HCT116 (cell line): ENCODE measurements at regions not wholly inside any gene's neighbourhood (a gene's known extent, or its start where the extent isn't known, plus 50 kb on each side); places are given as distances from the start of the nearest gene placed in this dataset.

Experiments
- ATAC-seq: fragments of 200-7000 bp; cut with Tn5 transposase; 2 replicates; pipeline ENCODE4 v1.9.1; 2020; ENCODE audit warnings: mild to moderate bottlenecking, moderate library complexity
- BruUV-seq: library from RNA; stranded (reverse); fragments of 400-500 nt; replicated peaks from 2 replicates; lab custom pipeline; 2021; lab: Mats Ljungman, UMichigan
- CTCF ChIA-PET: fragments of 300-600 bp; sonication (Branson Sonifier 250); formaldehyde crosslinking; loops from one replicate; lab custom pipeline; 2021; ENCODE audit warnings: antibody characterized with exemption; lab: Charles Lee
- POLR2A ChIA-PET: fragments of 300-600, 350-600 bp; sonication (Branson Sonifier 250); formaldehyde crosslinking; loops from one replicate; lab custom pipeline; 2021; ENCODE audit warnings: antibody characterized with exemption; lab: Charles Lee
- RAD21 ChIA-PET, 2 experiments: fragments of 300-600 bp; sonication (Branson Sonifier 250); formaldehyde crosslinking; loops; one replicate each; lab custom pipeline; 2023; ENCODE audit warnings: low total read pairs in 2 of 2; ENCODE audit not compliant: uncharacterized antibody in 2 of 2, unreplicated experiment in 2 of 2, low non-redundant PET in 1 of 2; lab: Charles Lee
- DNase-seq: peaks from one replicate; pipeline ENCODE4 v3.0.0-alpha.2; 2010; ENCODE audit warnings: low read depth, low spot score
- H2AFZ ChIP-seq: fragments of 200-600 bp; shearing (Covaris generic), sonication (generic); 2 replicates; pipeline ENCODE4 v1.6.1; 2017; ENCODE audit warnings: low read depth, mixed run types, mixed read lengths, antibody characterized with exemption, low read length; ENCODE audit not compliant: poor library complexity, severe bottlenecking
- H3K27ac ChIP-seq: 2 replicates; pipeline ENCODE4 v1.5.1; 2012; ENCODE audit warnings: low read depth, low read length
- H3K27me3 ChIP-seq: fragments of 200-600 bp; sonication (generic); 2 replicates; pipeline ENCODE4 v1.6.1; 2016; ENCODE audit warnings: mixed run types, low read length, mixed read lengths; ENCODE audit not compliant: insufficient read depth
- H3K36me3 ChIP-seq, 2 experiments: fragments of 200-500 bp in 1 of 2; fragments of 200-600 bp in 1 of 2; sonication (Bioruptor generic) in 1 of 2; sonication (generic) in 1 of 2; 2 replicates each; pipeline versions ENCODE4 v1.5.1 to v1.6.1; 2014 to 2016; ENCODE audit warnings: low read length in 2 of 2, inconsistent platforms in 1 of 2, mixed read lengths in 1 of 2, mixed run types in 1 of 2; ENCODE audit not compliant: insufficient read depth in 2 of 2, control insufficient read depth in 1 of 2
- H3K4me1 ChIP-seq, 2 experiments: fragments of 200-600 bp in 1 of 2; sonication (generic) in 1 of 2; 2 replicates each; pipeline versions ENCODE4 v1.5.1 to v1.6.1; 2012 to 2017; ENCODE audit warnings: low read length in 2 of 2, inconsistent platforms in 1 of 2, mild to moderate bottlenecking in 1 of 2, mixed read lengths in 1 of 2, mixed run types in 1 of 2, moderate library complexity in 1 of 2; ENCODE audit not compliant: insufficient read depth in 2 of 2, control insufficient read depth in 1 of 2
- H3K4me2 ChIP-seq: fragments of 200-600 bp; sonication (generic); 2 replicates; pipeline ENCODE4 v1.6.1; 2017; ENCODE audit warnings: mixed run types, low read length, mixed read lengths
- H3K4me3 ChIP-seq, 2 experiments: fragments of 200-600 bp in 1 of 2; sonication (generic) in 1 of 2; replicated peaks in 1 of 2; 2 replicates each; pipeline ENCODE4 v1.5.1; 2011 to 2016; ENCODE audit warnings: low read length in 2 of 2, control low read depth in 1 of 2, low read depth in 1 of 2, mild to moderate bottlenecking in 1 of 2, mixed read lengths in 1 of 2, mixed run types in 1 of 2
- H3K79me2 ChIP-seq: fragments of 200-600 bp; sonication (generic); 2 replicates; pipeline ENCODE4 v1.6.1; 2017; ENCODE audit warnings: mild to moderate bottlenecking, mixed run types, low read length, moderate library complexity, mixed read lengths; ENCODE audit not compliant: insufficient read depth
- H3K9ac ChIP-seq: fragments of 200-600 bp; sonication (generic); 2 replicates; pipeline ENCODE4 v1.6.1; 2016; ENCODE audit warnings: low read length, mixed read lengths
- H3K9me2 ChIP-seq: fragments of 200-600 bp; sonication (generic), shearing (Covaris generic); 2 replicates; pipeline ENCODE4 v1.6.1; 2017; ENCODE audit warnings: mixed run types, mild to moderate bottlenecking, moderate library complexity; ENCODE audit not compliant: insufficient read depth
- H3K9me3 ChIP-seq, 2 experiments: fragments of 200-500 bp in 1 of 2; fragments of 200-600 bp in 1 of 2; sonication (Bioruptor generic) in 1 of 2; sonication (generic) in 1 of 2; 2 replicates each; pipeline ENCODE4 v1.6.1; 2014 to 2017; ENCODE audit warnings: low read length in 2 of 2, mixed read lengths in 2 of 2, inconsistent platforms in 1 of 2, low read depth in 1 of 2, mild to moderate bottlenecking in 1 of 2, mixed run types in 1 of 2, moderate library complexity in 1 of 2; ENCODE audit not compliant: control insufficient read depth in 1 of 2, insufficient read depth in 1 of 2
- H4K20me1 ChIP-seq: fragments of 200-600 bp; sonication (generic), shearing (Covaris generic); 2 replicates; pipeline ENCODE4 v1.6.1; 2017; ENCODE audit warnings: mixed run types, mild to moderate bottlenecking, moderate library complexity; ENCODE audit not compliant: insufficient read depth
- ELF1 ChIP-seq: IDR thresholded peaks from 2 replicates; pipeline ENCODE4 v1.6.1; 2012; ENCODE audit warnings: low read depth, borderline replicate concordance
- EZH2 ChIP-seq: fragments of 200-600 bp; sonication (generic); IDR thresholded peaks from 2 replicates; pipeline ENCODE4 v1.6.1; 2017; ENCODE audit warnings: antibody characterized with exemption, mixed run types
- EZH2phosphoT487 ChIP-seq: fragments of 200-600 bp; IDR thresholded peaks from 2 replicates; pipeline ENCODE4 v1.6.1; 2018; ENCODE audit warnings: antibody characterized with exemption, borderline replicate concordance
- JUND ChIP-seq: IDR thresholded peaks from 2 replicates; pipeline ENCODE4 v1.6.1; 2012
- RAD21 ChIP-seq: IDR thresholded peaks from 2 replicates; pipeline ENCODE4 v1.6.1; 2012; ENCODE audit warnings: low read depth, mild to moderate bottlenecking
- intact Hi-C: fragments of 100-400 bp; cut with micrococcal nuclease; formaldehyde crosslinking; loops from 2 replicates; pipeline ENCODE4 v1.10.0; 2022
- TF ChIP-seq, protein P1 (sequence below), 3 experiments: fragments of 200-600 bp in 1 of 3; sonication (generic) in 1 of 3; IDR thresholded peaks in 2 of 3; conservative IDR thresholded peaks in 1 of 3; 2 replicates each; pipeline ENCODE4 v1.5.1; 2012 to 2017; ENCODE audit warnings: low read depth in 2 of 3, low read length in 2 of 3, antibody characterized with exemption in 1 of 3, borderline replicate concordance in 1 of 3, control low read depth in 1 of 3, mild to moderate bottlenecking in 1 of 3, mixed read lengths in 1 of 3, mixed run types in 1 of 3, moderate library complexity in 1 of 3; ENCODE audit not compliant: insufficient read depth in 1 of 3
- TF ChIP-seq, protein P2 (sequence below): IDR thresholded peaks from 2 replicates; pipeline ENCODE4 v1.6.1; 2012
- TF ChIP-seq, protein P3 (sequence below): IDR thresholded peaks from 2 replicates; pipeline ENCODE4 v1.6.1; 2012; ENCODE audit warnings: low read depth

DNA sequence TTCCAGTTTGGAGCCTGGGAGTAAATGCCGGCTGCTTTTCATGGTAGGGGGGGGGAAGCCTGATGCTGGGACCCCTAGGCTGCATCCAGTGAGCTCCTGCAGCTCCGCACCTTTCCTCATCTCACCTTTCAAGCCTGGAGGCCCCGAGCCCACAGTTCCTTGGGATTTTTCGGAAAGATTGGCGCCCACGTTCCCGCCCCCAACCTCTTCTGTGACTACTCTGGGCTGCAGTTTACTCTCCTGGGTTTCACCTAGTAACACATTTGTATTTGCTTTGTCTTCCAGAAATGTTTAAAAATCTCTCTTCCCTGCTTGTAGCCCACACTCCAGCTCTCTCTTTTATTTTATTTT is 51.9 kb upstream of the SPATA13 start:
- Histone ChIP-seq H3K9me2 (no peaks in the 10 kb centered on the region), H3K79me2 (no peaks in the 10 kb centered on the region), H4K20me1 (no peaks in the 10 kb centered on the region), H3K9ac (no peak overlapping the region), H2AFZ (no peak overlapping the region), H3K27me3 (no peaks in the 10 kb centered on the region), H3K4me1 (no peaks in the 10 kb centered on the region; a peak in 1 of 4 replicates), H3K4me3 (no peak overlapping the region), H3K27ac (no peak overlapping the region), H3K36me3 (no peaks in the 10 kb centered on the region), H3K9me3 (no peaks in the 10 kb centered on the region), H3K4me2 (no peak overlapping the region)
- no peak for DNase-seq
- RAD21 ChIA-PET: no interaction called here
- ATAC-seq: no peak
- POLR2A ChIA-PET: no interaction called here
- intact Hi-C loops: no loop called here
- CTCF ChIA-PET: no interaction called here
- BruUV-seq: no TSS peak
- TF ChIP-seq, protein P1, sequence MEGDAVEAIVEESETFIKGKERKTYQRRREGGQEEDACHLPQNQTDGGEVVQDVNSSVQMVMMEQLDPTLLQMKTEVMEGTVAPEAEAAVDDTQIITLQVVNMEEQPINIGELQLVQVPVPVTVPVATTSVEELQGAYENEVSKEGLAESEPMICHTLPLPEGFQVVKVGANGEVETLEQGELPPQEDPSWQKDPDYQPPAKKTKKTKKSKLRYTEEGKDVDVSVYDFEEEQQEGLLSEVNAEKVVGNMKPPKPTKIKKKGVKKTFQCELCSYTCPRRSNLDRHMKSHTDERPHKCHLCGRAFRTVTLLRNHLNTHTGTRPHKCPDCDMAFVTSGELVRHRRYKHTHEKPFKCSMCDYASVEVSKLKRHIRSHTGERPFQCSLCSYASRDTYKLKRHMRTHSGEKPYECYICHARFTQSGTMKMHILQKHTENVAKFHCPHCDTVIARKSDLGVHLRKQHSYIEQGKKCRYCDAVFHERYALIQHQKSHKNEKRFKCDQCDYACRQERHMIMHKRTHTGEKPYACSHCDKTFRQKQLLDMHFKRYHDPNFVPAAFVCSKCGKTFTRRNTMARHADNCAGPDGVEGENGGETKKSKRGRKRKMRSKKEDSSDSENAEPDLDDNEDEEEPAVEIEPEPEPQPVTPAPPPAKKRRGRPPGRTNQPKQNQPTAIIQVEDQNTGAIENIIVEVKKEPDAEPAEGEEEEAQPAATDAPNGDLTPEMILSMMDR (IDR thresholded peaks at IDR 0.05 in 2 of 3, conservative IDR thresholded peaks at IDR 0.05 in 1 of 3; ENCODE audit: borderline replicate concordance in 1 of 3, insufficient read depth in 1 of 3, low read depth in 2 of 3, low read length in 2 of 3): no peak
- no peak for TF ChIP-seq RAD21

DNA sequence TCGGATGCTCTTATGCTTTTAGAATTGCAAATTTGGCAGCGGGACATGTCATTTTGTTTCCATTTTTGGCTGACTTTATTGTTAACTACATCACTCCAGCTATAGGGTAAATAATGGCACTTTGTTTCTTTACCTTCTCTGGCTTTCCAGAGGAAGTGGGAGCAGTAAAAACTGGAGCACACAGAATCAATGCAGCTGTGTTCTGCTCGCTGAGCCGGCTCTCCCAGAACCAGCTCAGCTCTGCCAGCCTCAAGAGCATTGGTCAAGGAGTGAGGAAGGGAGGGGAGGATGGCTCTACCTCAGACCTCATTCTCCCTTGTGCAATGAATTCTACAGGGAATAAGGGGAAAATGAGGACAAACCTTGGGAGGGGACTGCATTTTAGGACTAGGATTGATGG is 50.5 kb upstream of the SPATA13 start:
- H3K9me3 ChIP-seq: no peaks in the 10 kb centered on the region
- intact Hi-C loops: no loop called here
- no peak overlapping the region for H3K9ac ChIP-seq
- no peaks in the 10 kb centered on the region for H3K79me2 ChIP-seq
- no peak overlapping the region for H3K4me2 ChIP-seq
- H3K27ac ChIP-seq: no peak overlapping the region
- ChIA-PET RAD21 (no interaction called here), CTCF (no interaction called here), POLR2A (no interaction called here)
- no peaks in the 10 kb centered on the region; a peak in 1 of 4 replicates for H3K4me1 ChIP-seq
- no peaks in the 10 kb centered on the region for H4K20me1 ChIP-seq
- DNase-seq: no peak
- no peaks in the 10 kb centered on the region for H3K9me2 ChIP-seq
- no peak overlapping the region for H3K4me3 ChIP-seq
- no peaks in the 10 kb centered on the region for H3K27me3 ChIP-seq
- no peaks in the 10 kb centered on the region for H3K36me3 ChIP-seq
- no peak for ATAC-seq
- BruUV-seq: no TSS peak
- H2AFZ ChIP-seq: no peak overlapping the region
- TF ChIP-seq, protein P2, sequence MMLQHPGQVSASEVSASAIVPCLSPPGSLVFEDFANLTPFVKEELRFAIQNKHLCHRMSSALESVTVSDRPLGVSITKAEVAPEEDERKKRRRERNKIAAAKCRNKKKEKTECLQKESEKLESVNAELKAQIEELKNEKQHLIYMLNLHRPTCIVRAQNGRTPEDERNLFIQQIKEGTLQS: no peak
- TF ChIP-seq JUND (no peak), EZH2 (no peak), EZH2phosphoT487 (no peak), ELF1 (no peak)
- TF ChIP-seq, protein P1 (IDR thresholded peaks at IDR 0.05 in 2 of 3, conservative IDR thresholded peaks at IDR 0.05 in 1 of 3; ENCODE audit: borderline replicate concordance in 1 of 3, insufficient read depth in 1 of 3, low read depth in 2 of 3, low read length in 2 of 3): no peak
- TF ChIP-seq, protein P3, sequence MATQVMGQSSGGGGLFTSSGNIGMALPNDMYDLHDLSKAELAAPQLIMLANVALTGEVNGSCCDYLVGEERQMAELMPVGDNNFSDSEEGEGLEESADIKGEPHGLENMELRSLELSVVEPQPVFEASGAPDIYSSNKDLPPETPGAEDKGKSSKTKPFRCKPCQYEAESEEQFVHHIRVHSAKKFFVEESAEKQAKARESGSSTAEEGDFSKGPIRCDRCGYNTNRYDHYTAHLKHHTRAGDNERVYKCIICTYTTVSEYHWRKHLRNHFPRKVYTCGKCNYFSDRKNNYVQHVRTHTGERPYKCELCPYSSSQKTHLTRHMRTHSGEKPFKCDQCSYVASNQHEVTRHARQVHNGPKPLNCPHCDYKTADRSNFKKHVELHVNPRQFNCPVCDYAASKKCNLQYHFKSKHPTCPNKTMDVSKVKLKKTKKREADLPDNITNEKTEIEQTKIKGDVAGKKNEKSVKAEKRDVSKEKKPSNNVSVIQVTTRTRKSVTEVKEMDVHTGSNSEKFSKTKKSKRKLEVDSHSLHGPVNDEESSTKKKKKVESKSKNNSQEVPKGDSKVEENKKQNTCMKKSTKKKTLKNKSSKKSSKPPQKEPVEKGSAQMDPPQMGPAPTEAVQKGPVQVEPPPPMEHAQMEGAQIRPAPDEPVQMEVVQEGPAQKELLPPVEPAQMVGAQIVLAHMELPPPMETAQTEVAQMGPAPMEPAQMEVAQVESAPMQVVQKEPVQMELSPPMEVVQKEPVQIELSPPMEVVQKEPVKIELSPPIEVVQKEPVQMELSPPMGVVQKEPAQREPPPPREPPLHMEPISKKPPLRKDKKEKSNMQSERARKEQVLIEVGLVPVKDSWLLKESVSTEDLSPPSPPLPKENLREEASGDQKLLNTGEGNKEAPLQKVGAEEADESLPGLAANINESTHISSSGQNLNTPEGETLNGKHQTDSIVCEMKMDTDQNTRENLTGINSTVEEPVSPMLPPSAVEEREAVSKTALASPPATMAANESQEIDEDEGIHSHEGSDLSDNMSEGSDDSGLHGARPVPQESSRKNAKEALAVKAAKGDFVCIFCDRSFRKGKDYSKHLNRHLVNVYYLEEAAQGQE: no peak
